GM19455 (cell line): ENCODE measurements at regions not wholly inside any gene's neighbourhood (a gene's known extent, or its start where the extent isn't known, plus 50 kb on each side); places are given as distances from the start of the nearest gene placed in this dataset.
"Not testable (repeated sequence)": the region's sequence is repeated elsewhere in the genome, so short reads cannot be mapped to it uniquely, and the experiment has no call there.

ENCODE experiments used
- ATAC-seq: cut with Tn5 transposase; IDR thresholded peaks from one replicate; pipeline ENCODE4 v1.9.1; 2021; ENCODE audit not compliant: unreplicated experiment

DNA sequence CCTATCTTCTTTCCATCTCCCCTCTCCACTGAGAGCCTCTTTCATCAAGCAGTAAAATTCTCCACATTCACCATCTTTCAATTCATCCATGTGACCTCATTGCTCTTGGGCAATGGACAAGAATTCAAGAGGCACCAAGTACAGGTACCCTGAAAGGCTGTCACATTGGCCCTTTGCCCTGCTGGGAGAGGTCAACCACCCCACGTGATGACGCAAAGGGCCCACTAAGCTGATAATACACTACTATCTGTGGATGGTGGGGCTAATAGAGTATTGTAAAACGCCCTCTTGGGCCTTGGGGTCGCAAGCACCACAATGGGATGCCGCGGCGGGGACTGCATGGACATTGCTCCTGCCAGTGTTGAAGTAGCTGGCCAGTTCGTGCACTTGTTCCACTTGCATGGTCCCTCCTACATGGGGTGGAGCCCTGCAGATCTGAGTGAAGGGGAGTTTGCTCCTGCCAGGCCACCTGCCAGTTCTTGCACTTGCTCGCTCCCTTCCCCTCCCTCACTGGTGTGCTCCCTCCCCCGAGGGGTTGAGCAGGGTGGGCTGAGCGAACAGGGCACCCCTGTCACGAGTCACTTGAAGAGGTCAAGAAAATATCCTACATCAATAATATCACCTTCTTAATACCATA is 1578.8 kb upstream of the RAG2 start:
- ATAC-seq, result no peak

GRCh38 chr11:38173676-38174075 is 1575.6 kb upstream of the RAG2 start:
- no peak for ATAC-seq

GRCh38 chr11:38169286-38169685 is 1571.2 kb upstream of the RAG2 start:
- no peak for ATAC-seq

DNA sequence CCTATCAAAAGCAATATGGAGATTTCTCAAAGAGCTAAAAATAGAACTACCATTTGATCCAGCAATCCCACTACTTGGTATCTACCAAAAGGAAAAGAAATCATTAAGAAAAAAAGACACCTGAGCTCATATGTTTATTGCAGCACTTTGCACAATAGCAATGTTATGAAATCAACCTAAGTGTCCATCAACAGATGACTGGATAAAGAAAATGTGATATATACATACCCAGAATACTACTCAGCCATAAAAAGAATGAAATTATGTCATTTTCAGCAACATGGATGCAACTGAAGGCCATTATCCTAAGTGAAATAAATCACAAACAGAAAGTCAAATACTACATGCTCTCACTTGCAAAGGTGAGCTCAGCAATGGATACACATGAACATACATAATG is 1565.5 kb upstream of the RAG2 start:
- ATAC-seq, result no peak

DNA sequence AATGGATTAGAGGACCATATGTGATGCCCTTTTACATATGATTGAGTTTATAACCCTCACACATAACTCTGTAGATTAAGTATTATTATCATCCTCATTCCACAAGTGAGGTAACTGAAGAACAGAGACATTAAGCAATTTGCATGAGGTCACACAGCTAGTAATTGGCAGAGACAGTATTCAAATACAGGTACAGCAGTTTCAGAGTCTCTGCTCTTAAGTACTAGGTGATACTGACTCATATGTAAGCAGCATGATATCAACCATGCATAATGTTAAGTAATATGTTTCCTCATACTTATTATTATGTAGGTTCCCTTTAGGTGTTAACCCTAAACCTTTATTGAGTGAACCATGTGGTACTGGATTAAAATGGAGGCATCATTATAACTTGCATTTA is 1562.4 kb upstream of the RAG2 start:
- no peak for ATAC-seq

DNA sequence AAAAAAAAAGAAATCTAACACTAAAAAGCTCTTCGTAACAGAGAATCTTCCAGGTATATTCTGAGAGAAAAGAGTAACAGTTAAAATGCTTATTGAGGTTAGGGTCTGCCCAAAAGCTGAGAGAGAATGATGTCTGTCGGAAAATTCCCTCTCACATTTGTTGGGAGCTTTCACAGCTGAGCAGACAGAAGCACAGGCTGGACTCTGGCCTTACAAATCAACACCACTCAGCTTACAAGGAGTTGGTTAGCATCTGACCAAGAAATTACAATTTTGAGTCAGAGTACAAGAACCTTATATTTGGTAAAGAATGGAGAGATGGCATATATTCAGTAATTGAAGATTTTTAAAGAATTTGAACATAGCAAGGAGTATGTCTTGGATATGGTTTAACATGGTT is 1561.0 kb upstream of the RAG2 start:
- no peak for ATAC-seq

GRCh38 chr11:38156495-38157146 is 1558.6 kb upstream of the RAG2 start:
- ATAC-seq, result no peak

DNA sequence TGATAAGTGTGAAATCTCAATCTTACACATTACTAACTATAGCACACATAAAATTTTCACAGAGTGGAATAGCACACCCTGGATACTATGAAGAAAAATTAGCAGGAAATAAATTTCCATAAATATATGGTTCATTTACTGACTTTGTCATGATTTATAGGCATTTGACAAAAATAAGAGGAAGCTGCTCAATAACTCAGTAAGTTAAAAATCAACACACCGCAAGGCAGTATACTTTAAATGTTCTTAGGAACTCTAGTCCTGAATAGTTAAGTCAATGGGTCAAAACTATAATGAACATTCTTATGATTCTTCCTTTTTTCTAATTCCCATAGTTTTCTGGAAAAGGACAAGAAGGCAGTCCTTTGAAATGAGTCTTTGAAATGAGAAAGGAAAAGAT is 1557.8 kb upstream of the RAG2 start:
- ATAC-seq, result no peak

DNA sequence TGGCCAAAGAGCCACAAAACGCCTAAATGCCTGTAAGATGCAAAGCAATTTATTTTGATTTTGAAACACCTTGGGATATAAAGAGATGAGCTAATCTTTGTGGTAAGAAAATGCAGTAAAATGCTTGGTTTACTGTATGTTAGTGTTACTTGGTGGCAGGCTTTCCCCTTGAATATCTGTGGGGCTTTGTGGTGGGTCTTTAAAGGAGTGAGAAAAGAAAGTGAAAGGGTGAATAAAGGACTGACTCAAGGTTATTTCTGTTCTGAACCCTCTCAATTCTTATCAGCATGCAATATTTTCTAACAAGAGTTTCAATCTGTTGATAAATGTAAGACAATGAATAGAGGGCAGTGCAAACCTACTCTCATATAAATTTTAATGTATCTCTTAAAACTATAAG is 1555.9 kb upstream of the RAG2 start:
- ATAC-seq, result no peak

GRCh38 chr11:38143852-38144251 is 1545.8 kb upstream of the RAG2 start:
- ATAC-seq, result no peak

- no peak for ATAC-seq
These were observed 1540.9 kb upstream of the RAG2 start for GRCh38 chr11:38138972-38139371.

DNA sequence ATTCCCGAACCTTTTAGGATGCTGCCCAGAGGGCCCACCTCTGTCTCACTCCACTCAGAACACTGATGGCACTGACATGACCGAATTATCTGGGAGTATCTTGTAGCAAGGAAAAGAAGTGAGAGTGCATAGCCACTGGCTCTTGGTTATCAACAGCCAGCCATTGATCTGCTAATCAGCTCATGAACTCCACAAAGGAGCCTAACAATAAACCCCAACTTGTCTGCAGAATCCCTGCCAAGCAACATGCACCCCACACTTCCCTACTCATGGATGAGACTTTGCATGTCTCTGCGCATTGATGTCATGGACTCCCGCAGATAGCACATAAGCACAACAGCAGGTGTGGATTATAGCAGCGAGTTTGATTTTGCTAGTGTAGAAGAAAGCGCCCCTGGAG is 1538.9 kb upstream of the RAG2 start:
- no peak for ATAC-seq

DNA sequence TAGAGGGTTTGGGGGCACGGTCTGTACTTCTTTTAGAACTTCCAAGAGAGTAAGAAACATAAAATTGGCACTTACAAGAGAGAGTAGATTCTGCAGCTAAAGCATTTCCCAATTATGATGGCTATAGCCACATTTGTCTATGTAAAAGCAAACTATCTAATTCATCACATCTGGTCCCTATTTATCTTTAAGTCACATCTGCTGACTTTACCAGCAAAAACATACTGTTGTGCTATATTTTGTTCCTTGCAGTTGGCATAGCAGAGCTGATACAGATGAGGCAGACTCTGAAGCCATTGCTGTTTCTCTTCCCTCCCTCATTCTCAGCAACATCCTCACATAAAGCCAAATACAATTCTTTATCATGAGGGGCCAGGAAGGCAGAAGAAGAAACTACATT is 1533.5 kb upstream of the RAG2 start:
- ATAC-seq, result no peak

- no peak for ATAC-seq
These were observed 1532.9 kb upstream of the RAG2 start for GRCh38 chr11:38130976-38131375.

GRCh38 chr11:38130514-38130913 is 1532.5 kb upstream of the RAG2 start:
- ATAC-seq, result no peak

- ATAC-seq, result no peak
These were observed 1525.6 kb upstream of the RAG2 start for GRCh38 chr11:38123673-38124072.

DNA sequence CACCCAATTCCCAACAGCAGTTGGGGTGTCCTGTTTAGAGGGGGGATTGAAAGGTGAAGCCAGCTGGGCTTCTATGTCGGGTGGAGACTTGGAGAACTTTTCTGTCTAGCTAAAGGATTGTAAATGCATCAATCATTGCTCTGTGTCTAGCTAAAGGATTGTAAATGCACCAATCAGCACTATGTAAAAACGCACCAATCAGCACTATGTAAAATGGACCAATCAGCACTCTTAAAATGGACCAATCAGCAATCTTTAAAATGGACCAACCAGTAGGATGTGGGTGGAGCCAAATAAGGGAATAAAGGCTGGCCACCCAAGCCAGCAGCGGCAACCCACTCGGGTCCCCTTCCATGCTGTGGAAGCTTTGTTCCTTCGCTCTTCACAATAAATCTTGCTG is 1518.6 kb upstream of the RAG2 start:
- not testable (repeated sequence) for ATAC-seq

DNA sequence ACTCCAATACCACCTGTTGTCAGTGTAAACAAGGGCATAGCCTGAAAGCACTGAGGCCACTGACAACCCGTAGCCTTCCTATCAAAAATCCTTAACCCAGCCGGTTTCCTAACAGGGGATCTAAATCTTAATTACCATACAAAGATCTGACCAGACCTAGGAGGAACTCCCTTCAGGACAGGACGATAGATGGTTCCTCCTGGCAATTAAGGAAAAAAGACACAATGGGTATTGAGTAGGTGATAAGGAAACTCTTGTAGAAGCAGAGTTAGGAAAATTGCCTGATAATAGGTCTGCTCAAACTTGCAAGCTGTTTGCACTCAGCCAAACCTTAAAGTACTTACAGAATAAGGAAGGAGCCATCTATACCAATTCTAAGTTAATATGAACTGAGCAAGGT is 1517.3 kb upstream of the RAG2 start:
- ATAC-seq, result not testable (repeated sequence)

DNA sequence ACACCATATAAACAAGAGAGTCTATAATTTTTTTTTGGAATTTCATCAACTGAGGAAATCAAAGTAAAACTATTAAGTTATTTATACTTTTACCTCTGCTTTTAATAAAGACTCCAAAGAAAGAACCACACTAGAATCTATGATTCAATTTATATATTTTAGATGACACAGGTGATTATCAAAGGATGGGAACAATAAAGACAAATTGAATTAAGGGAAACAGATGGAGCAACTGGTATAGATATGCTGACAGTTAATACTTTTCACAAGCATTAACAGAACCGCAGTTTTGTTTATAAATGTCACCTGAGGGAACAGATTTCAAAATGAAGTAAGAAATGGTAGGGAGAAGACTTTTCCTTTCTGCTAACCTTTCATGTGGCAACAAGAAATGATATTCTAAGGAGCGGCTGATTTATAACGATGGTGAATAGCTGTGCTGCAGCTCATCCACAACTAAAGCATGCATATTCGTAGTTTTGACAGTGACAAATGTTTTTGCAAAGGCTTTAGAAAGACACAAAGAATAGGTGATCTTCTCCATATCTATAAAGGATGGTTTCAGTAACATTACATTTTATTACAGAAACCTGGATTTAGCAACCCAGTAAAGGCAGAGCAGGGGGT is 1502.9 kb upstream of the RAG2 start:
- ATAC-seq, result no peak

DNA sequence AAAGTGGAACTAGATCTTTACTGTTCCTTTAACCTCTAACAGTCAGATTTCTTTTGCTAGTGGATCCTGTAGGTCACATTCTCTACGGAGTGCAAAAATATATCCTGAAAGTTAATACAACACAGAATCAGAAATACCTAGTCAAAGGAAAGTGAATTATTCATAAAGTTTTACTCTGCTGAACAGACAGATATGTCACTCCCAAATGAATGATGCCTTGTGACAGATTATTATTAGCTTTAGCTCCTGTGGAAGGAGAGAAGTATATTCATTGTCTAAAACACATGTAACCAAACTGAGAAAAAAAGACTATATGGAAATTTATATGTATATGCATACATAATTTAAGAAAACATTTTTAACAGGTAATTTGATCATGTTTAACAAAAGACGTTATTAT is 1497.2 kb upstream of the RAG2 start:
- ATAC-seq, result no peak

GRCh38 chr11:38089726-38090125 is 1491.7 kb upstream of the RAG2 start:
- no peak for ATAC-seq

- ATAC-seq, result no peak
These were observed 1462.9 kb upstream of the RAG2 start for GRCh38 chr11:38060920-38061319.

DNA sequence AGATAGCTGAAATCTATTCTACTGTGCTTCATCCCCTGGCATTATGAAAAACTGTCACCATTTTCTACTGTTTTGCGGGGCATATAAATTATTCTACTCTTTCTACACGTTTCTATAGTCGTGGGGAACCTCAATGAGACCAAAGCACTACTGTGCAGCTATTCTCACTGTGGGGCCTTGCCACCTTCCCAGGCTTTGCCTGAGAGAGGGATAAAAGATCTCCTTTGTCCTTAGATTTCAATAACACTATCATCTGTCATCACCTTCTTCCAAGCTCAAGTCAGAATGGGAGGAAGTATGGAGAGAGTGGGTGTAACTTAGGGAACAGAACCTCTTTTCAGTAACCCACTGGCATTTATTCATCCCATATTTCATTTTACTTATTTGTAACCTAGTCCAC is 1462.1 kb upstream of the RAG2 start:
- no peak for ATAC-seq
